HG03457 (cell line): ENCODE measurements at regions not wholly inside any gene's neighbourhood (a gene's known extent, or its start where the extent isn't known, plus 50 kb on each side); places are given as distances from the start of the nearest gene placed in this dataset.
A peak's percentile ranks its signal among the peaks of the same experiment; 100 is the strongest.
"Not testable (repeated sequence)": the region's sequence is repeated elsewhere in the genome, so short reads cannot be mapped to it uniquely, and the experiment has no call there.

Source experiments
- ATAC-seq: cut with Tn5 transposase; IDR thresholded peaks from one replicate; pipeline ENCODE4 v1.9.1; 2021; ENCODE audit warnings: moderate number of reproducible peaks; ENCODE audit not compliant: unreplicated experiment

DNA sequence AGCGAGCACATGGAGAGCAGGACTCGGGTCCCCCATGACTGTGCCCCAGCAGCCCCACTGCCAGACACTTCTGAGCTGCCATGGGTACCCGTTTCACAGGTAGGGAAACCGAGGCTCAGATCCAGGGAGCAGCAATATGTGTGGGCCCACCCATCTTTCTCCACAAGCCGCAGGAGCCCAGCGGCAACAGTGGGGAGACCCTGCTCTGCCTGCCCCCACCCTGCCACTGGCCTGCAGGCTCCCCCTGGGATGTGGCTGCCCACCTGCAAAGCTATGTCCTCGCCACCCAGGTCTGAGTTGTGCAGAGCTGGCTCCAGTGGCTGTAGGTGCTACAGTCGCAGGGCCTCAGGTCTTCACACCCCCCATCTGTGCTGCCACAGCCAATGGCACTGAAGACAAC, 50.6 kb upstream of the C1QTNF9B start:
- no peak for ATAC-seq

DNA sequence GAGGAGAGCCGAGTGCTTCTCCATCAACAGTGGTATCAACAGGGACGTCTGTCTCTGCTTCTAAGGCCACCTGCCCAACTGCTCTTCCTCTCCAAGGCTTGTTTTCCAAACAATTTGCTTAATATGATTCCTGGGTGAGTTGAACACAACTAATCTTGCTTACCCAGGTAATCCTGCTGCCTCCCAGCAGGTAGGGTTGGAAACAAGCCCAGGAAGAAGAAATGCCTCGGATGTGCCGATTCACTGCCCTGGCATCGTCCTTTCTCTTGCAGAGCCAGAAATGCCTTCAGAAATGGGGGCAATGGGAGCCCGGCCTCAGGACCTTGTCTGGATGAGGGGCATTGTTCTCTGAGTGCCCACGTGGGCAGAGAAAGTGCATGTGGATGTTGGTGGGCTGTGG, 51.9 kb upstream of the C1QTNF9B start:
- ATAC-seq: no peak

DNA sequence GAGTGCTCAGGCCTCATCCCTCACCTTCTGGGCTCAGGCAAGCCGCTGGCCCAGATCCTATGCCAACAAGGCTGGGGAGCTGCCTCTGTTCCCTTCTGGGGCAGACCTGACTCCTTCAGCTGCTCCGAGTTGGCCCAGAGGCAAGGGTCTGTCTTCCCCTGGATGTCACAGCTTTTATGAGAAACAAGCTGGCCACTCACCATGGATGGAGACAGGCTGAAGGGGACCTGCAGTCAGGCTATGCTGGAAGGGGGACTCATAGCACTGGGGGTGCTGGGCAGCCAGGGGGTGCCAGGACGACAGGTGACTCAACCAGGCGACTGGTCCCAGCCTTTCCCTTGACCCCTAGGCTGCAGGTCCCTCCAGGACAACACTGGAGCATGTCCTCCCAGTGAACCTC, 52.4 kb upstream of the C1QTNF9B start:
- ATAC-seq: no peak

DNA sequence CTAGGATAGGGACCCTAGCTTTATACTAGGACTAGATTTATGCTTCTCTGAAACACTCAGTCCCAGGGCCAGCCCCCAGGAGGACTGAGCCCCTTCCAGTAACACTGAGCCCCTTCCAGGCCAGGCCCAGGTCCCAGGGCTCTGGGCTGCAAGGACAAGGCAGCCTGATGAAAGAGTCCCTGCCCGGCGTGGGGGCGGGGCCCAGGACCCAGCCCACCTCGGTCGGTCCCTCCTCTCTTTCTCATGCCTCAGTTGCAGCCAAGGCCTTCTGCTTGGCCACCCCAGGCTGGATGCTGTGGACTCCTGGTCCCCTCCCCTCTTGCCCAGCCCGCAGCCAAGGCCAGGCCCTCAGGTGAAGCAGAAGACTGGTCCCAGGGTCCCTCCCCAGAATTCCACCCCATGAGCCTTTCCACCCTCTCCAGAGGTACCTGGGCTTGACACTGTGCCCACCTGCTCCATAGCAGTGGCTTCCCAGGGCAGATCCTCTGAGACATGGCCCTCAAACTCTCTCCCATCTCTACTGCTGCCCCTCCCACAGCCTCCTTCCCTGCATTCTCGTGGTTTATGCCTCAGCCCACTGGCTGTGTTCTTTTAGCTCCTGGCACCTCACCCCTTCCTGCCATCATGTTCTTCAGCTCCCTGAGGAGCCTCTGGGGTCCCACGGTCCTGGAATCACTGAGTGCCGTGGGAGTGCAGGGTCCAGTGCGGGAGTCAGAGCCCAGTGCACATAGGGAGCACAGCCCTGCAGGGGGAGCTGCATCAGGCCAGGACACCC, 53.6 kb upstream of the C1QTNF9B start:
- no peak for ATAC-seq

DNA sequence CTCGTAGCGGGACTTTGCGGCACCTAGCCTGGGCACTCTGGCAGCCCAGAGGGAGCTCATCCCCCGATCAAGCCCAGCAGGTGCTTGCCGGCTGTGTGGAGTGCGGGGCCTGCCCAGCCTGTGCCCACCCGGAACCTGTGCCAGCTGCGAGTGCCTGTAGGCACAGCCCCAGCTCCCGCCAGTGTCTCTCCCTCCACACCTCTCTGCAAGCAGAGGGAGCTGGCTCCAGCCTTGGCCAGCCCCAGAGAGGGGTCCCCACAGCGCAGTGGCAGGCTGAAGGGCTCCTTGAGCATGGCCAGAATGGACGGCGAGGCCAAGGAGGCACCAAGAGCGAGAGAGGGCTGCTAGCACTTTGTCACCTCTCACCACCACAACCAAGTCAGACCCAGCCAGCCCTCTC, 55.5 kb upstream of the C1QTNF9B start:
- ATAC-seq: no peak

- ATAC-seq: no peak
These were observed 56.7 kb upstream of the C1QTNF9B start for GRCh38 chr13:23953860-23954512.

GRCh38 chr13:23955064-23955463, 57.8 kb upstream of the C1QTNF9B start:
- ATAC-seq: no peak

GRCh38 chr13:23956106-23956505, 58.8 kb upstream of the C1QTNF9B start:
- no peak for ATAC-seq

GRCh38 chr13:23957981-23958380, 60.7 kb upstream of the C1QTNF9B start:
- ATAC-seq: no peak

DNA sequence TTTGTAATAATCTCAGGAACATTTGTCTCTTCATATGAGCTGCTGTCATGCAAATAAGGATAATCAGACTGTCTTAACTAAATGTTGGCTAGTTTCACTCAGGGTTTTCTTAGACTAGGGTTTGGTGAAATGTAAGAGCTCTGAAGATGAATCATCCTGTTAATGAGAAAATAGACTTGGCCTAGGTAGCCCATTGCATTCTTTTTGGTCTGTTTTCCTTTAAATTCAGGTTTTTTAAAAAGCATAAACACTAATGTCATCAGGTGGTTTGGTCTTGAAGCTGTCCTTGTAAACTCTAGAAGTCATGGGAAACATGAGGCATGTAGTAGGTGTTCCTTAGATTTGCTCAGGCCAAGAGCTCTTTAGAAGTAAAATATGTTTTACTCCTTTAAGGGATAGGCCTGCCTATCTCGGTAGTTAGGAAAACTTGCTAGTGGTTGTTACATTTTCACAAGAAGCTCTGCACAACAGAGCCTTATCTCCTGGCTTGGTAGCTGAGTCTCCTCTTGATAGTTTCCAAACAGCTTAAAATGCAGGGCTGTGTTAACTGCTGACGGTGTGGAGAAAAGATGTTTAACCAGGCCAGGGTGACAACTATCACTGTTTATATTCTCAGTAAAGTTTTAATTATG, 62.0 kb upstream of the C1QTNF9B start:
- no peak for ATAC-seq

DNA sequence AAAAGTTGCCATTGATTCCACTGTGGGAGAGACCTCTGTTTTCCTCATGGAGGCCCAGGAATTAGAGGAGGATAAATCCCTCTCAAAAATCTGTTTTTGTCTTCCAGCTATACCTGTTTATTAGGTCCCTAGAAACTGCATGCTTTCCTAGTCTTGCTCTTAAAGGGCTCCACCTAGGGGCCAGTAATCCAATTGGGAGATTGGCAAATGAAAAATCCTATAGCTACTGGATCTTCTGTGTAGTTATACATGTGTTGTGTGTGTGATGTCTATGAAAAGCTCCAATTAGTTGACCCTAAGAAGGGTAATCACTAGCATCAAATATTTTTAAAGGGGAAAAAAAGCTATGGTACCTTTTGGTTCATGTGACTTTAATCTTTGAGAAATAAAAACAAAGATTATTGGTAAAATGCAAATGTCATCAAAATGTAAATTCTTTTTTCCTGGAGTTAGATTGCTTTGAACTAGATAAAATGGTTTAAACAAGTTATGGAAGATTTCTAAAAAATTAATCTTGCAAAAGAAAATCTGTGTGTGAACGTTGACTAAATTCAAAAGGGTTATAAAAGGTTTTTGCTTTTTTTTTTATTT, 63.4 kb upstream of the C1QTNF9B start:
- no peak for ATAC-seq

DNA sequence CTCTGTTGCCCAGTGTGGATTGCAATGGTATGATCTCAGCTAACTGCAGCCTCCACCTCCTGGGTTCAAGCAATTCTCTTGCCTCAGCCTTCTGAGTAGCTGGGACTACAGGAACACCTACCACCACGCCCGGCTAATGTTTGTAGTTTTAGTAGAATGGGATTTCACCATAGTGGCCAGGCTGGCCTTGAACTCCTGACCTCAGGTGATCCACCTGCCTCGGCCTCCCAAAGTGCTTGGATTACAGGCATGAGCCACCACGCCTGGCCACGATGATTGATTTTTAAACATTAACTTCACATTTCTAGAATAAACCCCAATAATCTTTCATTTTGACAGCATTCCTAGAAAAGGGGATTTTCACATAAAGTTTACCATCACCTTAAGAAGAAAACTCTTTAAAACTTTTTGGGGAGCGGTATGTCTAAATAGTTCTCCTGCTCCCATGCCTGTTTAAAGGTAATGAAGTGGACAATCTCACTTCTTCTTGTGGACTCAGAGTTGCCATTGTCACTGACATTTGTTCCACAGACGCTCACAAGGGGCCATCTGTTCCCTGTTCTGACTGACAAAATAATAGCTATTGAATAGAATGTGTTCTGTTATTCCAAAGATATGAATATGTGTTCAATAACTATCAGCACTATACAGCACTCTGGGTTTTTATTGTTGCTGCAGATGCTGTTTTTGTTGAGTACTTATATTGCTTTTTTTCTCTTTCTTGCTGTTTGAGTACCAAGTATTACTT, 66.1 kb upstream of the C1QTNF9B start:
- ATAC-seq: no peak

GRCh38 chr13:23963947-23964346, 66.6 kb upstream of the C1QTNF9B start:
- no peak for ATAC-seq

DNA sequence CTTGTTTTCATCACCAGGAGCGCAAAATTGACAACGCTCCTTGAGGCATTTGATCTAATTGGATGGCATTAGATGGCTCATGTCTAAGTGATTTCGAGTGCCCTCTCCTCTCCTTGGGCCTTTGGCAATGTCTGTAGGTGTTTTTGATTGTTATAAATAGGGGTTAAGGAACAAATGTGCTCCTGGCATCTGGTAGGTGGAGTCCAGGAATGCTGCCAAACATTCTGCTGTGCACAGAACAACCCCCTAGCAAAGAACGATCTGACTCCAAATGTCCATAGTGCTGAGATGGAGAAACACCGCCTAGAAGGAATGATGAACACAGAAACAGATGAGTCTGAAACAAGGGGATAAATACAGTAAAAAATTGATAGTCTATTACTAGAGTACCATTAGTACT, 68.0 kb upstream of the C1QTNF9B start:
- no peak for ATAC-seq

DNA sequence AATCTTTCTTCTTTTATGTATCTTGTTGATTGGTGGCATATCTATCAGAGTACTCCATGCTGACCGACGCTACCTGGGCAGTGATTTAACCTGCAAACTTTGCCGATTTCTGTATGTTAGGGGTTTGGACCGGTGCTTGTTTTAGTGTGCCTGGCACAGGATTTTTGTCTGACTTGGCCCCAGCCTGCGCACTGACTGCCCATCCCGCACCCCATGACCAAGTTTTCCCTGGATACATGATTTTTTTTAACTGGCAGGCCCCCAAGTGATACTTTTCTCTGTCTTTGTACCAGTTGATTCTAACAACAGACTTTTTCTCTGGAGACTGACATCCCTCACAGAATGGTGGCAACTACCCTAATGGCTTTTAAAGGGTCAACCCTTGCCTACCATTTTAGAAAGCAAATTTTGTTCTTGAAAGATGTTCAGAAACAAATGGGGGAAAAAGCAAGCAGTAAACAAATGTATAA, 69.0 kb upstream of the C1QTNF9B start:
- no peak for ATAC-seq

DNA sequence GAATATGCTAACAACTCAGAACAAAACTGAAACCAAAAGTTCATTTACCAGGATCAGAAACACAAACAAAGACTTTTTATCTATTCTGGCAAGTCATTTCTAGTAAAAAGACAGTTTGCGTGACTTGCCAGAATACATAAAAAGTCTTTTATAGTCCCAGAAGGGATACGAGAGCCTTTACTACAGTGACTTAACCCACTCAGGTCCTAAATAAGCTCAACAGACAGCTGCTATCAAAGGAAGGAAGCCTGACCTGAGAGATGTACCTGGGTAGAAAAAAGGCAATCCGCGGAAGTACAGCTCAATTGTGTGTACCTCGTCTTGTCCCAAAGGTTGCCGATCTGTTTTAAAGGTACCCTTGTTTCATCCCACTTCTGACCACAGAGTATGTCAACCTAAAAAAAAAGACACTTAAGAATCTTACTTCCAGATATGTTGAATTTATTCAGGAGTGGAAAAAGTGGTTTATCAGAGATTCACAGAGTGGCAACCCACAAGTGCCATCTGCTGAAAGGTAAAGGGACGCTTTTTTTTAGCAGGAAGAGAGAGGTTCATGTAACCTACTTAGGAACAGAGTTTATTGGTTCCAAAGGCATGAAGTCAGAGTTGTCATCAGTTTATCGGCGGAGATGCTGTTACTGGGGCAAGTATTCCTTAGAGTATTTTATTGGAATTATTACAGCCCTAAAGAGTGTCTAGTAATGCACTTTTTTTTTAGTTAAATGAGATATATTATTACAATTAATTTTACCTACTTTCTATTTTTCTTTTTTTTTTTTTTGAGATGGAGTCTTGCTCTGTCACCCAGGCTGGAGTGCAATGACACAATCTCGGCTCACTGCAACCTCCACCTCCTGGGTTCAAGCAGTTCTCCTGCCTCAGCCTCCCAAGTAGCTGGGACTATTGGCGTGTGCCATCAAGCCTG, 69.7 kb upstream of the C1QTNF9B start:
- ATAC-seq: peak; percentile 45

GRCh38 chr13:23967792-23968191, 70.5 kb upstream of the C1QTNF9B start:
- not testable (repeated sequence) for ATAC-seq

- no peak for ATAC-seq
These were observed 72.3 kb upstream of the C1QTNF9B start for GRCh38 chr13:23969647-23970046.

- no peak for ATAC-seq
These were observed 82.3 kb upstream of the C1QTNF9B start for GRCh38 chr13:23979361-23980159.
